RWPE2 (cell line): ENCODE measurements at regions not wholly inside any gene's neighbourhood (a gene's known extent, or its start where the extent isn't known, plus 50 kb on each side); places are given as distances from the start of the nearest gene placed in this dataset.
A peak's percentile ranks its signal among the peaks of the same experiment; 100 is the strongest.

Experiments used
- ATAC-seq: fragments of 200-7000 bp; cut with Tn5 transposase; 3 replicates; pipeline ENCODE4 v1.9.1; 2021; ENCODE audit warnings: low read depth
- DNase-seq: peaks from one replicate; pipeline ENCODE4 v3.0.0-alpha.2; 2020; ENCODE audit warnings: low spot score
- H3K27ac ChIP-seq: fragments of 450-650 bp; 2 replicates; pipeline ENCODE4 v1.5.1; 2017; ENCODE audit warnings: mild to moderate bottlenecking; ENCODE audit not compliant: poor library complexity, severe bottlenecking
- H3K27me3 ChIP-seq: fragments of 250-450 bp; sonication (Bioruptor Pico); 2 replicates; pipeline ENCODE4 v1.5.1; 2021; ENCODE audit warnings: mild to moderate bottlenecking, moderate library complexity; ENCODE audit not compliant: insufficient read depth, poor library complexity, severe bottlenecking
- H3K36me3 ChIP-seq: fragments of 250-450 bp; sonication (Bioruptor Pico); 2 replicates; pipeline ENCODE4 v1.5.1; 2020; ENCODE audit warnings: low read depth, mild to moderate bottlenecking, moderate library complexity
- H3K4me1 ChIP-seq: fragments of 250-450 bp; sonication (Bioruptor Pico); 2 replicates; pipeline ENCODE4 v1.5.1; 2021; ENCODE audit warnings: mild to moderate bottlenecking, moderate library complexity; ENCODE audit not compliant: insufficient read depth, poor library complexity, severe bottlenecking
- H3K4me3 ChIP-seq: fragments of 250-450 bp; sonication (Bioruptor Pico); 2 replicates; pipeline ENCODE4 v1.5.1; 2021; ENCODE audit warnings: mild to moderate bottlenecking, moderate library complexity; ENCODE audit not compliant: severe bottlenecking
- H3K9me3 ChIP-seq: fragments of 250-450 bp; sonication (Bioruptor Pico); 2 replicates; pipeline ENCODE4 v1.5.1; 2021; ENCODE audit warnings: mild to moderate bottlenecking, moderate library complexity; ENCODE audit not compliant: severe bottlenecking
- CTCF ChIP-seq: fragments of 450-650 bp; IDR thresholded peaks from one replicate; pipeline ENCODE4 v1.5.1; 2017; ENCODE audit warnings: mild to moderate bottlenecking, moderate library complexity; ENCODE audit not compliant: poor library complexity, severe bottlenecking

GRCh38 chr5:38724301-38725030, 121.3 kb upstream of the OSMR start:
- peak; percentile 45; the same call in 1 of the 3 replicates for ATAC-seq
- no peak for TF ChIP-seq CTCF
- Histone ChIP-seq H3K27ac (no peak overlapping the region), H3K4me3 (no peak overlapping the region), H3K4me1 (no peaks in the 10 kb centered on the region), H3K9me3 (no peaks in the 10 kb centered on the region), H3K36me3 (no peaks in the 10 kb centered on the region), H3K27me3 (peaks cover 2% of the 10 kb centered on the region)
- DNase-seq = no peak

GRCh38 chr5:38725371-38725865, 120.4 kb upstream of the OSMR start:
- no peaks in the 10 kb centered on the region for H3K36me3 ChIP-seq
- no peak overlapping the region for H3K4me3 ChIP-seq
- no peak for TF ChIP-seq CTCF
- no peaks in the 10 kb centered on the region for H3K9me3 ChIP-seq
- ATAC-seq (no peak), DNase-seq (no peak)
- no peak overlapping the region for H3K27ac ChIP-seq
- H3K4me1 ChIP-seq = no peaks in the 10 kb centered on the region
- H3K27me3 ChIP-seq = peaks cover 2% of the 10 kb centered on the region

- DNase-seq (no peak), ATAC-seq (no peak)
- Histone ChIP-seq H3K27ac (no peak overlapping the region), H3K27me3 (peaks cover 2% of the 10 kb centered on the region), H3K9me3 (no peaks in the 10 kb centered on the region), H3K4me3 (no peak overlapping the region), H3K4me1 (no peaks in the 10 kb centered on the region), H3K36me3 (no peaks in the 10 kb centered on the region)
- TF ChIP-seq CTCF = no peak
Observed at GRCh38 chr5:38726279-38726678, 119.5 kb upstream of the OSMR start.

GRCh38 chr5:38728029-38728428, 117.8 kb upstream of the OSMR start:
- Histone ChIP-seq H3K36me3 (no peaks in the 10 kb centered on the region), H3K27me3 (no peaks in the 10 kb centered on the region), H3K4me1 (no peaks in the 10 kb centered on the region), H3K27ac (no peak overlapping the region), H3K4me3 (no peak overlapping the region), H3K9me3 (no peaks in the 10 kb centered on the region)
- no peak for TF ChIP-seq CTCF
- DNase-seq = no peak
- ATAC-seq = no peak

- no peak for TF ChIP-seq CTCF
- no peak overlapping the region for H3K27ac ChIP-seq
- H3K27me3 ChIP-seq = no peaks in the 10 kb centered on the region
- H3K4me3 ChIP-seq = no peak overlapping the region
- no peaks in the 10 kb centered on the region for H3K36me3 ChIP-seq
- no peaks in the 10 kb centered on the region for H3K9me3 ChIP-seq
- no peak for DNase-seq
- H3K4me1 ChIP-seq = no peaks in the 10 kb centered on the region
- ATAC-seq = no peak
Observed at GRCh38 chr5:38731461-38731860, 114.4 kb upstream of the OSMR start.
